ENCODE measurements at regions not wholly inside any gene's neighbourhood (a gene's known extent, or its start where the extent isn't known, plus 50 kb on each side); places are given as distances from the start of the nearest gene placed in this dataset.

- DNase-seq (no peak), FAIRE-seq (no peak)
- Histone ChIP-seq H3K36me3 (ENCODE audit: control insufficient read depth in 2 of 3, insufficient read depth in 3 of 3, low read length in 3 of 3) (no peaks in the 10 kb centered on the region), H3K4me1 (ENCODE audit: control insufficient read depth in 2 of 3, insufficient read depth in 2 of 3, low read depth in 1 of 3, low read length in 3 of 3) (no peaks in the 10 kb centered on the region), H3K4me3 (ENCODE audit: low read length in 3 of 3) (no peak overlapping the region), H3K9ac (ENCODE audit: low read length in 3 of 3) (no peak overlapping the region), H3K27me3 (ENCODE audit: control insufficient read depth, insufficient read depth, low read length) (no peaks in the 10 kb centered on the region), H3K27ac (ENCODE audit: low read depth in 2 of 2, low read length in 2 of 2) (no peak overlapping the region), H3K9me3 (ENCODE audit: control insufficient read depth in 2 of 3, insufficient read depth in 1 of 3, low read length in 3 of 3) (no peaks in the 10 kb centered on the region)
- intact Hi-C loops (cut with DNase I) = no loop called here
- no peak for TF ChIP-seq CTCF (IDR thresholded peaks at IDR 0.05; ENCODE audit: borderline replicate concordance, extremely low read depth, insufficient read depth)
These were observed 461.0 kb downstream of the FOXG1 start for GRCh38 chr14:29227631-29228030.

- Histone ChIP-seq H3K4me1 (ENCODE audit: control insufficient read depth in 2 of 3, insufficient read depth in 2 of 3, low read depth in 1 of 3, low read length in 3 of 3) (no peaks in the 10 kb centered on the region), H3K9me3 (ENCODE audit: control insufficient read depth in 2 of 3, insufficient read depth in 1 of 3, low read length in 3 of 3) (no peaks in the 10 kb centered on the region), H3K4me3 (ENCODE audit: low read length in 3 of 3) (no peak overlapping the region), H3K27ac (ENCODE audit: low read depth in 2 of 2, low read length in 2 of 2) (no peak overlapping the region), H3K9ac (ENCODE audit: low read length in 3 of 3) (no peak overlapping the region), H3K27me3 (ENCODE audit: control insufficient read depth, insufficient read depth, low read length) (no peaks in the 10 kb centered on the region), H3K36me3 (ENCODE audit: control insufficient read depth in 2 of 3, insufficient read depth in 3 of 3, low read length in 3 of 3) (no peaks in the 10 kb centered on the region)
- TF ChIP-seq CTCF (IDR thresholded peaks at IDR 0.05; ENCODE audit: borderline replicate concordance, extremely low read depth, insufficient read depth) = no peak
- FAIRE-seq = no peak
- intact Hi-C loops (cut with DNase I) = no loop called here
- no peak for DNase-seq
These were observed 465.6 kb downstream of the FOXG1 start for GRCh38 chr14:29232153-29232552.

- Histone ChIP-seq H3K36me3 (ENCODE audit: control insufficient read depth in 2 of 3, insufficient read depth in 3 of 3, low read length in 3 of 3) (no peaks in the 10 kb centered on the region), H3K4me1 (ENCODE audit: control insufficient read depth in 2 of 3, insufficient read depth in 2 of 3, low read depth in 1 of 3, low read length in 3 of 3) (no peaks in the 10 kb centered on the region), H3K9ac (ENCODE audit: low read length in 3 of 3) (no peak overlapping the region), H3K27me3 (ENCODE audit: control insufficient read depth, insufficient read depth, low read length) (no peaks in the 10 kb centered on the region), H3K4me3 (ENCODE audit: low read length in 3 of 3) (no peak overlapping the region), H3K27ac (ENCODE audit: low read depth in 2 of 2, low read length in 2 of 2) (no peak overlapping the region), H3K9me3 (ENCODE audit: control insufficient read depth in 2 of 3, insufficient read depth in 1 of 3, low read length in 3 of 3) (no peaks in the 10 kb centered on the region)
- no peak for TF ChIP-seq CTCF (IDR thresholded peaks at IDR 0.05; ENCODE audit: borderline replicate concordance, extremely low read depth, insufficient read depth)
- DNase-seq = no peak
- intact Hi-C loops (cut with DNase I) = no loop called here
- no peak for FAIRE-seq
These were observed 466.1 kb downstream of the FOXG1 start for GRCh38 chr14:29232711-29233110.

- intact Hi-C loops (cut with DNase I) = no loop called here
- FAIRE-seq = no peak
- no peak overlapping the region for H3K4me3 ChIP-seq (ENCODE audit: low read length in 3 of 3)
- no peaks in the 10 kb centered on the region for H3K36me3 ChIP-seq (ENCODE audit: control insufficient read depth in 2 of 3, insufficient read depth in 3 of 3, low read length in 3 of 3)
- H3K9ac ChIP-seq (ENCODE audit: low read length in 3 of 3) = no peak overlapping the region
- no peaks in the 10 kb centered on the region for H3K4me1 ChIP-seq (ENCODE audit: control insufficient read depth in 2 of 3, insufficient read depth in 2 of 3, low read depth in 1 of 3, low read length in 3 of 3)
- no peak overlapping the region for H3K27ac ChIP-seq (ENCODE audit: low read depth in 2 of 2, low read length in 2 of 2)
- H3K9me3 ChIP-seq (ENCODE audit: control insufficient read depth in 2 of 3, insufficient read depth in 1 of 3, low read length in 3 of 3) = no peaks in the 10 kb centered on the region
- no peak for DNase-seq
- H3K27me3 ChIP-seq (ENCODE audit: control insufficient read depth, insufficient read depth, low read length) = no peaks in the 10 kb centered on the region
- TF ChIP-seq CTCF (IDR thresholded peaks at IDR 0.05; ENCODE audit: borderline replicate concordance, extremely low read depth, insufficient read depth) = no peak
These were observed 466.6 kb downstream of the FOXG1 start for GRCh38 chr14:29233188-29233587.
